ENCODE measurements at regions not wholly inside any gene's neighbourhood (a gene's known extent, or its start where the extent isn't known, plus 50 kb on each side); places are given as distances from the start of the nearest gene placed in this dataset.

DNA sequence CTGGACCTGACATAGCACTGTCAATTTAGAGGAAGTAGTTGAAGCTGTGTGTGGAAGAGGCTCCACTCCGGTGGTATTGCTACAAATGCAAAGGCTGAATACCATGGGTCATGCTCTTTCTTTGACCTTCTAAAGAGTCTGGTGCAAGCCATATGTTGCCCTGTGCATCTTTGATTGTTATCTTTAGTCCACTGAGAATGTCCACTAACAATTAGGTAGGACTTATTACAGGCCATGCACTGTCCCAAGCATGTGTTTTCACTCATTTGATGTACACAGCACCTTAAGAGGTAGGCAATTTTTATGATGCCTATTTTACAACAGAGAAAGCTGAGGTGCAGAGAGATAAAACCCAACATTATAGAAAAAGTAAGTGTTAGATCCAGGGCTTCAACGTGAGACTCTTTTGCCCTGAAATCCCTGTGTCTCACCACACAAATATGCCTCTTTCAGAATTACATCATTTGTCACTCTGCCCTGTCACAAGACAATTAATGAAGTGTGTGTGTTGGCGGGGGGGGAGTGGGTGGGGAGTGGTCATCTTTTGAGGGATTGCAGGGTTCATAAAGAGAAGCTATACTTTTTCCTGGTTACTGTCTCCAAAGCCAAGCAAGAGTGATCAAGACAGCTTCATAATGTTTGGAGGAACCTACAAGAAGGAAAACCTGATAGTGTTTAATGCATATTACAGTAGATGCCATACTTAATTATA, 637.6 kb upstream of the IGFBP3 start:
- no peak for DNase-seq

DNA sequence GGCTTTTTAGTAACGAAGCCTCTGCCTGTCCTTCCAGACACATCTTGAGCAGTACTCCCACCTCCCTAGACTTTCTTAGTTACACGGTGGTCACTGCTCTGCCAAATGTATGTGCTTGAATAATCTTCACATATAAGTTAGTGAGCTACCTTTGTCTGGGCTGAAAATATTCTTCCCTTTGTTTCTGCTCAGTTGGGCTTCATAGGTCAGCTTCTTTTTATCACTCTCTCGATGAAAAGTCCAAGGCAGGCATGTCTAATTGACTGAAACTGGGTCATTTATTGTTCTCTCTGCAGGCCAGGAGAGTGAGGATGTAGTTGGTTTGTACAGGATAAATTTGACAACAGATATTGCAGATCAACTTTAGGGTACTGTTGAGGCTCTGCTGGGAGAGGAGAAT, 636.7 kb upstream of the IGFBP3 start:
- DNase-seq = no peak

- no peak for DNase-seq
These were observed 636.2 kb upstream of the IGFBP3 start for GRCh38 chr7:46557295-46557711.

- DNase-seq = no peak
These were observed 633.8 kb upstream of the IGFBP3 start for GRCh38 chr7:46554688-46555422.

- DNase-seq = no peak
These were observed 630.5 kb upstream of the IGFBP3 start for GRCh38 chr7:46551603-46552002.

- no peak for DNase-seq
These were observed 629.8 kb upstream of the IGFBP3 start for GRCh38 chr7:46550864-46551263.

- DNase-seq = no peak
These were observed 629.0 kb upstream of the IGFBP3 start for GRCh38 chr7:46549892-46550639.

DNA sequence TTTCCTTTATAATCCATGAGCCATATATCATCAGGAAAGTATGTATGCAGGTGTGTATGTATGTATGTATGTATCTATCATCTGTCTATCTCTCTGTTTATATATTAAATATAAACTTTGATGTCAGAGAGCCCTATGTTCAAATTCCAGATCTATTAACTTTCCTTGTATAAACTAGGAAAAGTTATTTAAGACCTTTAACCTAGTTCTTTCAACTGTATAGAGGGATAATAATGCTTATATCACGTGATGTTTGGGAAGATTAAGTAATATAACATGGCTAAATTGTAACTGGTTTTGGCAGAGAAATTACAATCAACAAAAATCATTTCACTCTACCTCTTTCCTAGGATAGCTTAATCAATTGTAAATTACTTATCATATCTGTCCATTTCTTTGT, 628.3 kb upstream of the IGFBP3 start:
- DNase-seq = no peak

GRCh38 chr7:46547044-46547443, 626.0 kb upstream of the IGFBP3 start:
- no peak for DNase-seq

DNA sequence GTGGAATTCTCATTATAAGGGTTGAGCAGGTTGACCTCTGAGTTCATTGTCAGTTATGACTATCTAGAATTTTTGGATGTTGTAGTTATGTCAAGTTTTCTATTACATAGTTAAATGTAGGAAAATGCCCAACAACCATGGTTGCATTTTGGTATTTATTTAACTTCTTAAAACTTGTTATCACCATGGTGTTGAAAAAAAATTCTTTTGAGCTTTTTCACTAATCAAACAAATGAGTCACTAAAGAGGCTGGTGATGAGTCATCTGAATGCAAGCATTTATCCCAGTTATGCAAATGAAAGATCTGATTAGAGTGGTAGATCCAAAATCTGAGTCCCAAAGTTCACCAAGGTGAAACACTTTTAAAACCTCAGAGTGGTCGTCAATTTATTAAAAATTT, 624.7 kb upstream of the IGFBP3 start:
- DNase-seq = no peak

DNA sequence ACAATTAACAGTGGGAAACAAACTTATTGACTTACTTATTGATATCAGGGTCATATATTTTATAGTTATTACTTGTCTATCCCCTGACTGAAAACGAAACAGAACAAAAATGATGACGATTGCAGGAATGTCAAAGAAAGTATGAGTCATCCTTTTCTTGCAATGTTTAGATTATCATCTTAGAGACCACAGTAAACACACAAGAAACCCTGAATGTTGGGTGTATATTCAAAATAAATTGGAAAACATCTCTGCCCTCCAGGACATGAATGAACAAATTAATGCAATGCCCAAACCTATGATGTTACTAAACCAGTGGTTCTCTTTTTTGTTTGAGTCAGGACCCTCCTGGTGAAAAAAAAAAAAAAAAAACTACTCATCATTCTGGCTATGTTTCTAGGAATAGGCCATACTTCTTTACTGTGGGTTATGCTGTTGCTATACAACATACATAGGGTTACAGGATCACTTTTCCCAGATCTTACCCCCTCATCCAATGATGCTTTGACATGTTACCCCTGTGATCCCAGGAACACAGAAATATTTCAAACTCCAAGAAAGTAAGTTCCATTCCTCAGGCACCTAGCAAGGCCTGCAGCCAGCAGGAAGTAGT, 623.4 kb upstream of the IGFBP3 start:
- DNase-seq = no peak

DNA sequence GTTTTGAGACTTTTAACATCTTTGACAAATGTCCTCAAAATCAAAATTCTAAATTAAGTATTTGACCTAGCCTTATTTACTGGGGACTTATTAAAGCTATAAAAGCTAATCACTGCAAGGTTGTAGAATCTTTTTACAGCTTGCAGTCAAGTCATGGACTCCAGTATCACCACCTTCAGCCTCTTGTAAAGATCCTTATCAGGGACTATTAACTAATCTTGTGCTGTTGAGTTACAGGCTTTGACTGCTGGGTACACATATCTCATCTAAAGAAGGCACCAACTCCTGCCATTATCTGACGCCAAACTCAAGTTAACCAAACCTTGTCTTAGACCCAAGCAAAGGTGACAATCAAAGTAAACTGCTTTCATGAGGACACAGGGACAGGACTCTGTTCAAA, 621.0 kb upstream of the IGFBP3 start:
- no peak for DNase-seq

- DNase-seq = no peak
These were observed 618.9 kb upstream of the IGFBP3 start for GRCh38 chr7:46539892-46540483.

- DNase-seq = no peak
These were observed 616.3 kb upstream of the IGFBP3 start for GRCh38 chr7:46537191-46537905.

GRCh38 chr7:46534664-46535588, 613.9 kb upstream of the IGFBP3 start:
- no peak for DNase-seq

DNA sequence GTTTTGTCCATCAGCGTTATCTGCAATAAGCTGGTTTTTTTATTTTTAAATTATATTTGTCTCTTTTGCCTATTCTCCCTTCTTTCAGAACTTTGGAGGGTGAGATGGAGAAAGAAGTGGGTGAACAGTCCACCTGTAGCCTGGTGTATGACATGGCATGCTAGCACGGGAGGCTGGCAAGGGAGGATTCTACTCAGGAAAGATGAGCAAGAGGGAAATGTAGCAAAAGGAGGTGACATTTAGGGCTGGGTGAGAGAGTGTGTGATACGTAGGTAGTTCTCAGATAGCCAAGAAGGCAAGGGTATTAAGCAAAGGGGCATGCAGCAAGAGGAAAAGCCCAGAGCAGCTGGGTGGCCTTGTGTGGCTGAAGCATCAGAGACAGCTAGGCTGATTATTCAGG, 612.9 kb upstream of the IGFBP3 start:
- DNase-seq = no peak

- DNase-seq = no peak
These were observed 611.5 kb upstream of the IGFBP3 start for GRCh38 chr7:46532571-46532970.

- no peak for DNase-seq
These were observed 609.1 kb upstream of the IGFBP3 start for GRCh38 chr7:46530081-46530750.

GRCh38 chr7:46527360-46527759, 606.3 kb upstream of the IGFBP3 start:
- no peak for DNase-seq

DNA sequence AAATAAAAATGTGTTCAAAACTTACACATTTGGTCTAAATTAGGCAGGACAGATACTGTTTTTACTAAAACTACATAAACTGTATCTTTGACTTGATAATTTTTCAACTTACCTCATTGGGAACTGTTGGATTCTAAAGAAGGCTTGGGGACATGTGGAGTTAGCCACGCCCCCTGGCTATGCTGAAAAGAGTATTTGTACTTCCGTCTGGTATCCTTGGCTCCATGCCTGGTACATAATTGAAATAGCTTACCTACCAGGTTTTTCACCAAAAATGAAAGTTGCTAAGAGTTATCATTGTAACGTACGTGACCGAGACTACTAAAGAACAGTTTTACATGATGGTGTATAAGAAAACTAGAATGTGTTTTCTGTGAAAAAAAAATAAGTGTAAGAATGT, 604.8 kb upstream of the IGFBP3 start:
- no peak for DNase-seq

- DNase-seq = no peak
These were observed 603.3 kb upstream of the IGFBP3 start for GRCh38 chr7:46524350-46524749.
